Spleen (tissue), 11 donors: ENCODE measurements at regions not wholly inside any gene's neighbourhood (a gene's known extent, or its start where the extent isn't known, plus 50 kb on each side); places are given as distances from the start of the nearest gene placed in this dataset.

ENCODE experiments used
- DNase-seq: peaks from one replicate; pipeline ENCODE4 v3.0.0-alpha.2; 2020
- H3K27ac ChIP-seq, 8 donors: fragments of 200-600 bp; sonication (generic) in 7 of 8; 1 replicate in 4 of 8; 2 replicates in 4 of 8; pipeline versions ENCODE4 v1.5.0 to v1.8.0; 2016 to 2021; ENCODE audit warnings: inconsistent platforms in 4 of 8, mild to moderate bottlenecking in 4 of 8, moderate library complexity in 1 of 8
- H3K27me3 ChIP-seq, 7 donors: fragments of 200-600 bp; sonication (generic) in 6 of 7; replicated peaks in 1 of 7; 1 replicate in 4 of 7; 2 replicates in 3 of 7; pipeline versions ENCODE4 v1.5.0 to v1.8.0; 2016 to 2021; ENCODE audit warnings: inconsistent platforms in 3 of 7, mild to moderate bottlenecking in 1 of 7
- H3K36me3 ChIP-seq, 6 donors: fragments of 200-600 bp; sonication (generic) in 5 of 6; 1 replicate in 4 of 6; 2 replicates in 2 of 6; pipeline versions ENCODE4 v1.5.0 to v1.8.0; 2016 to 2021; ENCODE audit warnings: inconsistent platforms in 2 of 6
- H3K4me1 ChIP-seq, 6 donors: fragments of 200-600 bp; sonication (generic) in 5 of 6; 1 replicate in 3 of 6; 2 replicates in 3 of 6; pipeline versions ENCODE4 v1.5.0 to v1.8.0; 2016 to 2021; ENCODE audit warnings: inconsistent platforms in 3 of 6
- H3K4me3 ChIP-seq, 8 donors: fragments of 200-600 bp; sonication (generic) in 7 of 8; 1 replicate in 4 of 8; 2 replicates in 4 of 8; pipeline versions ENCODE4 v1.5.0 to v1.8.0; 2016 to 2021; ENCODE audit warnings: inconsistent platforms in 4 of 8, mild to moderate bottlenecking in 4 of 8, moderate library complexity in 2 of 8
- H3K9me3 ChIP-seq, 8 donors: fragments of 200-600 bp; sonication (generic) in 7 of 8; 1 replicate in 4 of 8; 2 replicates in 4 of 8; pipeline versions ENCODE4 v1.5.0 to v1.8.0; 2016 to 2021; ENCODE audit warnings: inconsistent platforms in 4 of 8
- POLR2A ChIP-seq, 3 donors: fragments of 450-650 bp; IDR thresholded peaks; one replicate each; pipeline ENCODE4 v1.5.1; 2017; ENCODE audit warnings: antibody characterized with exemption in 3 of 3, mild to moderate bottlenecking in 1 of 3
- POLR2AphosphoS5 ChIP-seq, 3 donors: sonication (generic); formaldehyde crosslinking; IDR thresholded peaks; one replicate each; pipeline ENCODE4 v1.5.1; 2017; ENCODE audit warnings: antibody characterized with exemption in 3 of 3
- WGBS, 5 donors: extraction: QIAGEN DNeasy Blood & Tissue Kit in 3 of 5; methylation state at CpG; one replicate each; pipeline versions ENCODE4 v1.1.5 to v1.1.7; 2013 to 2018; 5-methylcytosine and 5-hydroxymethylcytosine counted together
- intact Hi-C: fragments of 100-400 bp; cut with DNase I; formaldehyde crosslinking; loops from one replicate; pipeline ENCODE4 v1.15.0; 2023; ENCODE audit warnings: low total_unique reads
- TF ChIP-seq, protein P1 (sequence below), 11 experiments: fragments of 200-600 bp in 7 of 11; fragments of 450-650 bp in 4 of 11; sonication (generic) in 4 of 11; IDR thresholded peaks in 8 of 11; conservative IDR thresholded peaks in 3 of 11; 1 replicate in 7 of 11; 2 replicates in 4 of 11; pipeline versions ENCODE4 v1.4.0 to v1.8.0; 2016 to 2021; ENCODE audit warnings: antibody characterized with exemption in 11 of 11, inconsistent platforms in 4 of 11, mild to moderate bottlenecking in 1 of 11
- donor health status: healthy with polysubstance abuse.
- donor health status: DM: no; HTN: no; CAD: no; lungs with moderate emphysema.
- donor health status: DM: no; HTN: no; CAD: no.
- donor health status: Bipolar disorder and iron deficiency.
- donor health status: healthy.
- donor health status: DM: no; HTN: no; CAD: no.
- donor health status: DM: yes; HTN: yes; CAD: no.

DNA sequence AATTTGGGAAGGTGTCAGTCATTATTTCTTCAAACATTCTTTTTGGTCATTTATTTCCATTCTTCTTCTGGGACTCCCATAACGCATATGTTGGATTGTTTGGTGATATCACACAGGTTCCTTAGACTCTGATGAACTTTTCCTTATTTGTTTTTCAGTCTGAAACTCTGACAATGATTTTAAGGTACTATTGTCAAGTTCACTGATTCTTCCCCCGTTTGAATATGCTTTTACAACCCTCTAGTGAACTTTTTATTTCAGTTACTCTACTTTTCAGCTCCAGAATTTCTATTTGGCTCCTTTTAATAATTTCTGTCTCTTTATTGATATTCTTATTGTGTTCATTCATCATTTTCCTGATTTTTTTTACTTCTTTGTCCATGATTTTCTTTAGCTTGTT is 92.5 kb upstream of the RORB start:
- DNase-seq = no peak
- H3K27me3 ChIP-seq = no peaks in the 10 kb centered on the region
- no peaks in the 10 kb centered on the region for H3K4me1 ChIP-seq
- intact Hi-C loops = no loop called here
- no peak overlapping the region for H3K4me3 ChIP-seq
- H3K27ac ChIP-seq = no peak overlapping the region
- TF ChIP-seq, protein P1, sequence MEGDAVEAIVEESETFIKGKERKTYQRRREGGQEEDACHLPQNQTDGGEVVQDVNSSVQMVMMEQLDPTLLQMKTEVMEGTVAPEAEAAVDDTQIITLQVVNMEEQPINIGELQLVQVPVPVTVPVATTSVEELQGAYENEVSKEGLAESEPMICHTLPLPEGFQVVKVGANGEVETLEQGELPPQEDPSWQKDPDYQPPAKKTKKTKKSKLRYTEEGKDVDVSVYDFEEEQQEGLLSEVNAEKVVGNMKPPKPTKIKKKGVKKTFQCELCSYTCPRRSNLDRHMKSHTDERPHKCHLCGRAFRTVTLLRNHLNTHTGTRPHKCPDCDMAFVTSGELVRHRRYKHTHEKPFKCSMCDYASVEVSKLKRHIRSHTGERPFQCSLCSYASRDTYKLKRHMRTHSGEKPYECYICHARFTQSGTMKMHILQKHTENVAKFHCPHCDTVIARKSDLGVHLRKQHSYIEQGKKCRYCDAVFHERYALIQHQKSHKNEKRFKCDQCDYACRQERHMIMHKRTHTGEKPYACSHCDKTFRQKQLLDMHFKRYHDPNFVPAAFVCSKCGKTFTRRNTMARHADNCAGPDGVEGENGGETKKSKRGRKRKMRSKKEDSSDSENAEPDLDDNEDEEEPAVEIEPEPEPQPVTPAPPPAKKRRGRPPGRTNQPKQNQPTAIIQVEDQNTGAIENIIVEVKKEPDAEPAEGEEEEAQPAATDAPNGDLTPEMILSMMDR (IDR thresholded peaks at IDR 0.05 in 8 of 11, conservative IDR thresholded peaks at IDR 0.05 in 3 of 11) = no peak
- no peak for TF ChIP-seq POLR2AphosphoS5 (IDR thresholded peaks at IDR 0.05)
- TF ChIP-seq POLR2A (IDR thresholded peaks at IDR 0.05) = no peak
- 66 to 87% (median 72%) methylated on average over 2 of the region's 2 CpGs for WGBS, 5 donors
- no peaks in the 10 kb centered on the region for H3K36me3 ChIP-seq
- peaks cover 0 to 39% (median 29%) of the 10 kb centered on the region in 8 donors for H3K9me3 ChIP-seq

DNA sequence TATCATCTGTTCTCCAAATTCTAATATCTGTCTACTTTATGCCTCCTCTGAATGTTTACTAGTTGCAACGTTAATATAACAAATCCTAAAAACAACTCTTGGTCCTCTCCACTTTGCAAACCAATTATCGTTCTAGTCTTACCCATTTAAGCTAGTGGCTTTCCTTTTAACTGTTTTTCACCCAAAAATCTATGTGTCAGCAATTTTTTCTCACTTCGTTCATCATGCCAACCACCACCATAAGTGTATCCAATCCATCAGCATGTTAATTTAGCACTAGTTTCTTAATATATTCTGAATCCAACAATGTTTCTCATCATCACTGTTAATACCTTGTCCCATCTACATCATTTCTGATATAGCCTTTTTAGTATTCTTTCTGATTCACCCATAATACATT is 90.0 kb upstream of the RORB start:
- intact Hi-C loops = no loop called here
- 54 to 75% (median 70%) methylated on average over 3 of the region's 3 CpGs for WGBS, 5 donors
- Histone ChIP-seq H3K36me3 (no peaks in the 10 kb centered on the region), H3K27ac (no peak overlapping the region), H3K9me3 (peaks cover 0 to 39% (median 29%) of the 10 kb centered on the region in 8 donors), H3K4me1 (no peaks in the 10 kb centered on the region), H3K27me3 (no peaks in the 10 kb centered on the region), H3K4me3 (no peak overlapping the region)
- TF ChIP-seq, protein P1 (IDR thresholded peaks at IDR 0.05 in 8 of 11, conservative IDR thresholded peaks at IDR 0.05 in 3 of 11) = no peak
- TF ChIP-seq POLR2A (IDR thresholded peaks at IDR 0.05) (no peak), POLR2AphosphoS5 (IDR thresholded peaks at IDR 0.05) (no peak)
- no peak for DNase-seq

DNA sequence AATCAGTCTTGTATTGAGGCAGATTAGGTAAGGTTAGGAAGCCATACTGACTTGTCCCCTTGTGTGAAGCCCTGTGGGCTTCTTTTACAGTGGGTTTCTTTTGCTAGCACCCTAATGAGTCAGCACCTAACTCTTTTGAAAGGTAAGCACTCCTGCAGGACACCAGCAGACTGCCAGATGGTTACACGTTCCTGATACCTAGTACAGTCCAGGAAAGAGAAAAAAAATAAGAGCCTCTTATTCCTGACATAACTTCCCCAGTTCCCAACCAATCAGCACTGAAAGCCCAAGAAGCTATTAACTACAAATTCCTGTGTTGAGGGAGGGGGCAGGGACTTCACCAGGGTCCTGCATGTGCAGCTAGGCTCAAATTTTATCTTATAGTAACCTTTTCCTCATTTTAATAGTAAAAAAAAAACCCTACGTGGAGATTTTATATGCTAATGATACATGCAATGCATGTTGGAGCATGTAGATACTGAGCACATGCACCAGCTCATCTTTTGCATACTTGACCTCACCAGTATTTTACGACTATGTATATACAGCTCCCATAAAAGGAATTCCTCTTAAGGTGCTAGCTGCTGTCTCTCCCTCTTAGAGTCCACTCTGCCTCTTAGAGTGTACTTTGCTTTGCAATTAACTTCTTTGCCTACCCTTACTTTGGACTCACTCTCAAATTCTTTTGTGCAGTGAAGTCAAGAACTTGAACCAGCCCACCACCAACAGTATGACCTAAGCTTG is 84.7 kb upstream of the RORB start:
- WGBS, 5 donors = 61 to 84% (median 75%) methylated on average over 3 of the region's 3 CpGs

DNA sequence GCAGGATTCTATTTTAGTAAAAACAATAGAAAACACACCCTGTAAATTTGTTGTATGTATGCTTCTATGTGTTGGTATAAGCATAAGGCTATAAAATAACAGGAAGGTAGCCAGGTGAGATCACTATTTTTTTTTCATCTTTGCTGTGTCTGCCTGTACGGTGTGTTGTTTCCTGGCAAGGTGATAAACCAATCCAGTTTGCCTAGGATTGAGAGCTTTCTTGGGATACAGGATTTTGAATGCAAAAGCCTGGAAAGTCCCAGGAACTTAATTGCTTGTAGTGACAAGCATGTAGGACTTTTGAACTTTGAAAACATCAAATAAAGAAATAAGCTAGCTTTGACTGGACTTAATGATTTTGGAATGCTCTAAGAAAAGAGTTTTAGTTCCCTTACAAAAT is 83.3 kb upstream of the RORB start:
- Histone ChIP-seq H3K4me3 (no peak overlapping the region), H3K36me3 (no peaks in the 10 kb centered on the region), H3K27me3 (no peaks in the 10 kb centered on the region), H3K27ac (no peak overlapping the region), H3K9me3 (no peaks in the 10 kb centered on the region), H3K4me1 (no peaks in the 10 kb centered on the region)
- WGBS, 5 donors = 43 to 78% (median 65%) methylated on average over 1 of the region's 1 CpG
- intact Hi-C loops = no loop called here
- DNase-seq = no peak
- no peak for TF ChIP-seq POLR2AphosphoS5 (IDR thresholded peaks at IDR 0.05)
- TF ChIP-seq, protein P1 (IDR thresholded peaks at IDR 0.05 in 8 of 11, conservative IDR thresholded peaks at IDR 0.05 in 3 of 11) = no peak
- no peak for TF ChIP-seq POLR2A (IDR thresholded peaks at IDR 0.05)

More for the DNA sequence above, 84.7 kb upstream of the RORB start:
- Histone ChIP-seq H3K36me3 (no peaks in the 10 kb centered on the region), H3K4me1 (no peaks in the 10 kb centered on the region), H3K4me3 (no peak overlapping the region), H3K27ac (no peak overlapping the region), H3K9me3 (no peaks in the 10 kb centered on the region), H3K27me3 (no peaks in the 10 kb centered on the region)
- intact Hi-C loops = no loop called here
- TF ChIP-seq, protein P1 (IDR thresholded peaks at IDR 0.05 in 8 of 11, conservative IDR thresholded peaks at IDR 0.05 in 3 of 11) = no peak
- no peak for TF ChIP-seq POLR2AphosphoS5 (IDR thresholded peaks at IDR 0.05)
- no peak for TF ChIP-seq POLR2A (IDR thresholded peaks at IDR 0.05)
- no peak for DNase-seq
